NCI-H2171 treated with DMSO at 0.1 percent for 48 hours (cell line): ENCODE measurements at regions not wholly inside any gene's neighbourhood (a gene's known extent, or its start where the extent isn't known, plus 50 kb on each side); places are given as distances from the start of the nearest gene placed in this dataset.

Source experiments
- DNase-seq: peaks from one replicate; lab custom pipeline; 2025; lab: John Stamatoyannopoulos, UW

- no peak for DNase-seq
Measured at GRCh38 chr13:37934339-37935191, 65.0 kb upstream of the TRPC4 start.

- DNase-seq: no peak
Measured at GRCh38 chr13:37929308-37929707, 59.7 kb upstream of the TRPC4 start.

- no peak for DNase-seq
Measured at GRCh38 chr13:37927561-37927960, 58.0 kb upstream of the TRPC4 start.

GRCh38 chr13:37925878-37926473, 56.4 kb upstream of the TRPC4 start:
- no peak for DNase-seq

- no peak for DNase-seq
Measured at GRCh38 chr13:37923236-37923635, 53.7 kb upstream of the TRPC4 start.

- no peak for DNase-seq
Measured at GRCh38 chr13:37919329-37919880, 49.8 kb upstream of the TRPC4 start.
